OCI-LY7 (cell line): ENCODE measurements at regions not wholly inside any gene's neighbourhood (a gene's known extent, or its start where the extent isn't known, plus 50 kb on each side); places are given as distances from the start of the nearest gene placed in this dataset.

ENCODE experiments used
- BruUV-seq: library from RNA; stranded (reverse); fragments of 400-500 nt; replicated peaks from 2 replicates; lab custom pipeline; 2021; lab: Mats Ljungman, UMichigan
- CTCF ChIA-PET: fragments of 300-600 bp; sonication (Branson Sonifier 250); formaldehyde crosslinking; loops from one replicate; lab custom pipeline; 2022; ENCODE audit warnings: antibody characterized with exemption; ENCODE audit not compliant: unreplicated experiment; lab: Charles Lee
- POLR2A ChIA-PET: fragments of 300-600 bp; sonication (Branson Sonifier 250); formaldehyde crosslinking; loops from one replicate; lab custom pipeline; 2022; ENCODE audit warnings: antibody characterized with exemption; lab: Charles Lee
- DNase-seq: peaks from one replicate; pipeline ENCODE4 v3.0.0-alpha.2; 2015; ENCODE audit warnings: low spot score
- H2AFZ ChIP-seq: fragments of 200-600 bp; sonication (generic), shearing (Covaris generic); 2 replicates; pipeline ENCODE4 v1.6.1; 2014; ENCODE audit warnings: mild to moderate bottlenecking, antibody characterized with exemption, low read length, moderate library complexity
- H3K27ac ChIP-seq: fragments of 200-600 bp; sonication (generic); 2 replicates; pipeline ENCODE4 v1.5.1; 2014; ENCODE audit warnings: mixed run types, low read depth, mild to moderate bottlenecking, moderate library complexity, low read length, inconsistent platforms; ENCODE audit not compliant: poor library complexity, severe bottlenecking
- H3K36me3 ChIP-seq: fragments of 200-600 bp; sonication (generic); 2 replicates; pipeline ENCODE4 v1.6.1; 2014; ENCODE audit warnings: mild to moderate bottlenecking, antibody characterized with exemption, low read length, moderate library complexity, mixed read lengths; ENCODE audit not compliant: insufficient read depth
- H3K4me1 ChIP-seq: fragments of 200-600 bp; sonication (generic); 2 replicates; pipeline ENCODE4 v1.5.1; 2014; ENCODE audit warnings: mild to moderate bottlenecking, low read length; ENCODE audit not compliant: insufficient read depth, poor library complexity, severe bottlenecking
- H3K4me2 ChIP-seq: fragments of 200-600 bp; sonication (generic); 2 replicates; pipeline ENCODE4 v1.6.1; 2014; ENCODE audit warnings: mild to moderate bottlenecking, low read length
- H3K4me3 ChIP-seq: fragments of 200-600 bp; sonication (generic); 2 replicates; pipeline ENCODE4 v1.5.1; 2014; ENCODE audit warnings: mild to moderate bottlenecking, low read depth, low read length; ENCODE audit not compliant: poor library complexity, severe bottlenecking
- H3K79me2 ChIP-seq: fragments of 200-600 bp; sonication (generic); 2 replicates; pipeline ENCODE4 v1.6.1; 2016; ENCODE audit warnings: low read depth, mild to moderate bottlenecking, low read length, moderate library complexity, mixed read lengths; ENCODE audit not compliant: insufficient read depth
- H3K9me2 ChIP-seq: fragments of 200-600 bp; sonication (generic); 2 replicates; pipeline ENCODE4 v1.6.1; 2016; ENCODE audit warnings: mild to moderate bottlenecking, low read length, mixed read lengths; ENCODE audit not compliant: insufficient read depth
- H3K9me3 ChIP-seq: fragments of 200-600 bp; sonication (generic); 2 replicates; pipeline ENCODE4 v1.6.1; 2014; ENCODE audit warnings: mild to moderate bottlenecking, mixed run types, low read length, mixed read lengths
- H4K20me1 ChIP-seq: fragments of 200-600 bp; sonication (generic); 2 replicates; pipeline ENCODE4 v1.6.1; 2014; ENCODE audit warnings: mild to moderate bottlenecking, antibody characterized with exemption, low read length, moderate library complexity, mixed read lengths; ENCODE audit not compliant: insufficient read depth
- EZH2phosphoT487 ChIP-seq: fragments of 200-600 bp; sonication (generic); IDR thresholded peaks from 2 replicates; pipeline ENCODE4 v1.6.1; 2018; ENCODE audit warnings: low read depth, borderline replicate concordance, mild to moderate bottlenecking, mixed run types, antibody characterized with exemption, low read length, moderate library complexity, mixed read lengths
- intact Hi-C: fragments of 100-400 bp; cut with micrococcal nuclease; formaldehyde crosslinking; loops from one replicate; pipeline ENCODE4 v1.10.0; 2022; ENCODE audit not compliant: unreplicated experiment
- TF ChIP-seq, protein P1 (sequence below): fragments of 200-600 bp; sonication (generic); conservative IDR thresholded peaks from 2 replicates; pipeline ENCODE4 v1.5.1; 2014; ENCODE audit warnings: mild to moderate bottlenecking, antibody characterized with exemption, low read length, moderate library complexity, mixed read lengths

DNA sequence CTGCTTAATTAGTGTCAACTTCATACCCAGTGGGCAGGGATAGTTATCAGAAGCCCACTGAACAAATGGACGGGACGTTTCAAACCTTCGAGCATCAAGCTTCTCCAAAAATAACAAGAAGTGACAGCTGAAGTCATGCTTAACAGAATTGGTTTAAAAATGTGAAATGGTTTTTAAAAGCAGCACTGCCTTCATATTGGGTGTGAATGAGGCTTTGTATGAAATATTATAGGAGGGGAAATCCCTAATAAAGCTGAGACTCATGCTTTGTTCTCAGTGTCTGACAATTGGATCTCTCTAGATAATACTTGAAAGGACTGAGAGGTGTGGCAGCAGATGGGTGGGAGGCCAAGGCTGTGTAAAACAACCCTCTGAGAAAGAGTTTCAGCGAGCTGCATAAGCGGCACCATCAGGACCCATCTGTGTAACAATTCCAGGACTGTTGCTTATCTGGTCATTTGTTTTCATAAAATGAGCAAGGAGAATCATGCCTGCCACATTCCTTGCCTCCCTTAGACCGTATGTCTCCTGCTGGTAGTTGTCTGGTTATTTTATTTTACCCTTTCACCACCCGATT lies 667.7 kb downstream of the DIAPH3 start:
- intact Hi-C loops: no loop called here
- H4K20me1 ChIP-seq: no peaks in the 10 kb centered on the region
- DNase-seq: no peak
- BruUV-seq: no TSS peak
- no peak overlapping the region for H2AFZ ChIP-seq
- no peak overlapping the region for H3K4me3 ChIP-seq
- TF ChIP-seq EZH2phosphoT487: no peak
- TF ChIP-seq, protein P1, sequence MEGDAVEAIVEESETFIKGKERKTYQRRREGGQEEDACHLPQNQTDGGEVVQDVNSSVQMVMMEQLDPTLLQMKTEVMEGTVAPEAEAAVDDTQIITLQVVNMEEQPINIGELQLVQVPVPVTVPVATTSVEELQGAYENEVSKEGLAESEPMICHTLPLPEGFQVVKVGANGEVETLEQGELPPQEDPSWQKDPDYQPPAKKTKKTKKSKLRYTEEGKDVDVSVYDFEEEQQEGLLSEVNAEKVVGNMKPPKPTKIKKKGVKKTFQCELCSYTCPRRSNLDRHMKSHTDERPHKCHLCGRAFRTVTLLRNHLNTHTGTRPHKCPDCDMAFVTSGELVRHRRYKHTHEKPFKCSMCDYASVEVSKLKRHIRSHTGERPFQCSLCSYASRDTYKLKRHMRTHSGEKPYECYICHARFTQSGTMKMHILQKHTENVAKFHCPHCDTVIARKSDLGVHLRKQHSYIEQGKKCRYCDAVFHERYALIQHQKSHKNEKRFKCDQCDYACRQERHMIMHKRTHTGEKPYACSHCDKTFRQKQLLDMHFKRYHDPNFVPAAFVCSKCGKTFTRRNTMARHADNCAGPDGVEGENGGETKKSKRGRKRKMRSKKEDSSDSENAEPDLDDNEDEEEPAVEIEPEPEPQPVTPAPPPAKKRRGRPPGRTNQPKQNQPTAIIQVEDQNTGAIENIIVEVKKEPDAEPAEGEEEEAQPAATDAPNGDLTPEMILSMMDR: no peak
- POLR2A ChIA-PET: interaction anchor here (0.6 kb wide), 1 partner anchor 15 kb away, joined by 3 read pairs; no protein-coding TSS in a partner anchor
- H3K9me2 ChIP-seq: no peaks in the 10 kb centered on the region
- no peak overlapping the region for H3K4me2 ChIP-seq
- CTCF ChIA-PET: no interaction called here
- H3K4me1 ChIP-seq: no peaks in the 10 kb centered on the region
- no peak overlapping the region for H3K27ac ChIP-seq
- no peaks in the 10 kb centered on the region for H3K9me3 ChIP-seq
- no peaks in the 10 kb centered on the region for H3K79me2 ChIP-seq
- H3K36me3 ChIP-seq: no peaks in the 10 kb centered on the region

- POLR2A ChIA-PET: no interaction called here
- Histone ChIP-seq H4K20me1 (no peaks in the 10 kb centered on the region), H2AFZ (no peak overlapping the region), H3K9me3 (no peaks in the 10 kb centered on the region), H3K27ac (no peak overlapping the region), H3K36me3 (no peaks in the 10 kb centered on the region), H3K9me2 (no peaks in the 10 kb centered on the region), H3K4me3 (no peak overlapping the region), H3K4me2 (no peak overlapping the region), H3K79me2 (no peaks in the 10 kb centered on the region), H3K4me1 (no peaks in the 10 kb centered on the region)
- TF ChIP-seq, protein P1: no peak
- no peak for TF ChIP-seq EZH2phosphoT487
- DNase-seq: no peak
- CTCF ChIA-PET: no interaction called here
- no TSS peak for BruUV-seq
- intact Hi-C loops: no loop called here
These were observed 666.0 kb downstream of the DIAPH3 start for GRCh38 chr13:59497621-59498247.

GRCh38 chr13:59501004-59501403 lies 662.7 kb downstream of the DIAPH3 start:
- BruUV-seq: no TSS peak
- Histone ChIP-seq H3K9me3 (no peaks in the 10 kb centered on the region), H4K20me1 (no peaks in the 10 kb centered on the region), H3K27ac (no peak overlapping the region), H3K79me2 (no peaks in the 10 kb centered on the region), H3K4me2 (no peak overlapping the region), H2AFZ (no peak overlapping the region), H3K4me1 (no peaks in the 10 kb centered on the region), H3K4me3 (no peak overlapping the region), H3K36me3 (no peaks in the 10 kb centered on the region), H3K9me2 (no peaks in the 10 kb centered on the region)
- DNase-seq: no peak
- POLR2A ChIA-PET: interaction anchor here (0.6 to 0.9 kb wide), 3 partner anchors 13 to 154 kb away, joined by 3 read pairs; no protein-coding TSS in a partner anchor
- no peak for TF ChIP-seq EZH2phosphoT487
- TF ChIP-seq, protein P1: no peak
- intact Hi-C loops: no loop called here
- CTCF ChIA-PET: no interaction called here
